ENCODE measurements at regions not wholly inside any gene's neighbourhood (a gene's known extent, or its start where the extent isn't known, plus 50 kb on each side); places are given as distances from the start of the nearest gene placed in this dataset.
"Not testable (repeated sequence)": the region's sequence is repeated elsewhere in the genome, so short reads cannot be mapped to it uniquely, and the experiment has no call there.

GRCh38 chr10:2043379-2043778 is 306.1 kb upstream of the ADARB2 start:
- no peak for DNase-seq

GRCh38 chr10:2038036-2038435 is 300.7 kb upstream of the ADARB2 start:
- DNase-seq = no peak

GRCh38 chr10:2037246-2037645 is 299.9 kb upstream of the ADARB2 start:
- DNase-seq = no peak

- DNase-seq = no peak
Observed at GRCh38 chr10:2036209-2036608, 298.9 kb upstream of the ADARB2 start.

- no peak for DNase-seq
Observed at GRCh38 chr10:2030046-2030445, 292.7 kb upstream of the ADARB2 start.

GRCh38 chr10:2026936-2027335 is 289.6 kb upstream of the ADARB2 start:
- DNase-seq = no peak

GRCh38 chr10:2024750-2025149 is 287.4 kb upstream of the ADARB2 start:
- DNase-seq = not testable (repeated sequence)

GRCh38 chr10:2023687-2024086 is 286.4 kb upstream of the ADARB2 start:
- no peak for DNase-seq

GRCh38 chr10:2022401-2022800 is 285.1 kb upstream of the ADARB2 start:
- DNase-seq = no peak

- DNase-seq = no peak
Observed at GRCh38 chr10:2020836-2021235, 283.5 kb upstream of the ADARB2 start.

GRCh38 chr10:2019803-2020202 is 282.5 kb upstream of the ADARB2 start:
- DNase-seq = no peak

- no peak for DNase-seq
Observed at GRCh38 chr10:2019281-2019680, 282.0 kb upstream of the ADARB2 start.

GRCh38 chr10:2014541-2014940 is 277.2 kb upstream of the ADARB2 start:
- no peak for DNase-seq

- no peak for DNase-seq
Observed at GRCh38 chr10:2012209-2012608, 274.9 kb upstream of the ADARB2 start.

GRCh38 chr10:2011106-2011716 is 273.9 kb upstream of the ADARB2 start:
- no peak for DNase-seq

GRCh38 chr10:2005546-2005945 is 268.2 kb upstream of the ADARB2 start:
- no peak for DNase-seq

- no peak for DNase-seq
Observed at GRCh38 chr10:1992930-1993329, 255.6 kb upstream of the ADARB2 start.

GRCh38 chr10:1989090-1989489 is 251.8 kb upstream of the ADARB2 start:
- DNase-seq = no peak

- no peak for DNase-seq
Observed at GRCh38 chr10:1981976-1982375, 244.7 kb upstream of the ADARB2 start.

GRCh38 chr10:1980459-1980858 is 243.1 kb upstream of the ADARB2 start:
- no peak for DNase-seq

- DNase-seq = no peak
Observed at GRCh38 chr10:1978584-1978983, 241.3 kb upstream of the ADARB2 start.

GRCh38 chr10:1977461-1977860 is 240.1 kb upstream of the ADARB2 start:
- DNase-seq = no peak

GRCh38 chr10:1972406-1972805 is 235.1 kb upstream of the ADARB2 start:
- DNase-seq = no peak

All from anterior cingulate cortex (tissue), 58 donors.